Hematopoietic multipotent progenitor cell treated with erythropoietin and hydrocortisone succinate and interleukin-3 and kit ligand, for 17 days (in vitro differentiated cells): ENCODE measurements at regions not wholly inside any gene's neighbourhood (a gene's known extent, or its start where the extent isn't known, plus 50 kb on each side); places are given as distances from the start of the nearest gene placed in this dataset.

Source experiments
- DNase-seq: peaks from one replicate; pipeline ENCODE4 v3.0.0-alpha.2; 2015; ENCODE audit warnings: low spot score

- DNase-seq: no peak
These were observed 239.0 kb downstream of the EIPR1 start for GRCh38 chr2:3138621-3139020.

- DNase-seq: no peak
These were observed 239.8 kb downstream of the EIPR1 start for GRCh38 chr2:3137651-3138300.

- no peak for DNase-seq
These were observed 241.9 kb downstream of the EIPR1 start for GRCh38 chr2:3135676-3136075.

GRCh38 chr2:3134026-3134571, 243.5 kb downstream of the EIPR1 start:
- no peak for DNase-seq

- DNase-seq: no peak
These were observed 244.7 kb downstream of the EIPR1 start for GRCh38 chr2:3132966-3133365.

- DNase-seq: no peak
These were observed 245.2 kb downstream of the EIPR1 start for GRCh38 chr2:3132466-3132865.

GRCh38 chr2:3131636-3132326, 245.8 kb downstream of the EIPR1 start:
- DNase-seq: no peak

GRCh38 chr2:3130889-3131635, 246.6 kb downstream of the EIPR1 start:
- DNase-seq: no peak

GRCh38 chr2:3130444-3130843, 247.2 kb downstream of the EIPR1 start:
- no peak for DNase-seq

GRCh38 chr2:3129867-3130266, 247.8 kb downstream of the EIPR1 start:
- no peak for DNase-seq

GRCh38 chr2:3128786-3129185, 248.8 kb downstream of the EIPR1 start:
- DNase-seq: no peak

GRCh38 chr2:3127710-3128109, 249.9 kb downstream of the EIPR1 start:
- DNase-seq: no peak

GRCh38 chr2:3126911-3127621, 250.6 kb downstream of the EIPR1 start:
- DNase-seq: no peak

GRCh38 chr2:3126171-3126910, 251.3 kb downstream of the EIPR1 start:
- DNase-seq: no peak

- no peak for DNase-seq
These were observed 251.9 kb downstream of the EIPR1 start for GRCh38 chr2:3125761-3126130.

- no peak for DNase-seq
These were observed 252.4 kb downstream of the EIPR1 start for GRCh38 chr2:3125001-3125760.

- no peak for DNase-seq
These were observed 255.1 kb downstream of the EIPR1 start for GRCh38 chr2:3122525-3122924.

- DNase-seq: no peak
These were observed 256.0 kb downstream of the EIPR1 start for GRCh38 chr2:3121601-3122000.

GRCh38 chr2:3117650-3118216, 259.9 kb downstream of the EIPR1 start:
- no peak for DNase-seq

- DNase-seq: no peak
These were observed 261.2 kb downstream of the EIPR1 start for GRCh38 chr2:3116371-3116770.
